Right lobe of liver (tissue), 6 donors: ENCODE measurements at regions not wholly inside any gene's neighbourhood (a gene's known extent, or its start where the extent isn't known, plus 50 kb on each side); places are given as distances from the start of the nearest gene placed in this dataset.

Experiments
- ATAC-seq, 4 donors: fragments of 200-7000 bp; cut with Tn5 transposase; one replicate each; pipeline ENCODE4 v1.9.1; 2020; ENCODE audit warnings: mild to moderate bottlenecking in 4 of 4, moderate library complexity in 4 of 4
- DNase-seq, 3 donors: peaks; one replicate each; pipeline ENCODE4 v3.0.0-alpha.2; 2020
- H3K27ac ChIP-seq, 3 donors: fragments of 200-600 bp; one replicate each; pipeline ENCODE4 v1.8.0; 2022
- H3K27me3 ChIP-seq, 2 donors: fragments of 200-600 bp; one replicate each; pipeline ENCODE4 v1.8.0; 2022
- H3K36me3 ChIP-seq, 4 donors: fragments of 200-600 bp; sonication (generic) in 1 of 4; one replicate each; pipeline versions ENCODE4 v1.5.1 to v1.8.0; 2017 to 2022; ENCODE audit warnings: control low read depth in 1 of 4
- H3K4me1 ChIP-seq, 4 donors: fragments of 200-600 bp; sonication (generic) in 1 of 4; one replicate each; pipeline versions ENCODE4 v1.5.1 to v1.8.0; 2017 to 2022; ENCODE audit warnings: control low read depth in 1 of 4
- H3K4me3 ChIP-seq, 3 donors: fragments of 200-600 bp; one replicate each; pipeline ENCODE4 v1.8.0; 2022
- H3K9me3 ChIP-seq, 4 donors: fragments of 200-600 bp; sonication (generic) in 1 of 4; one replicate each; pipeline versions ENCODE4 v1.5.1 to v1.8.0; 2017 to 2022; ENCODE audit warnings: control low read depth in 1 of 4
- CTCF ChIP-seq, 4 donors: fragments of 200-600 bp in 3 of 4; fragments of 450-650 bp in 1 of 4; IDR thresholded peaks; one replicate each; pipeline versions ENCODE4 v1.5.1 to v1.8.0; 2016 to 2022; ENCODE audit warnings: antibody characterized with exemption in 4 of 4, mild to moderate bottlenecking in 2 of 4
- POLR2A ChIP-seq: fragments of 450-650 bp; IDR thresholded peaks from one replicate; pipeline ENCODE4 v1.6.1; 2017; ENCODE audit warnings: antibody characterized with exemption, mild to moderate bottlenecking
- WGBS: methylation state at CpG from one replicate; pipeline ENCODE4 v1.1.6; 2018; ENCODE audit warnings: low coverage, low lambda C conversion rate; ENCODE audit not compliant: insufficient coverage; ENCODE audit errors: missing lambda C conversion rate; 5-methylcytosine and 5-hydroxymethylcytosine counted together
- intact Hi-C, 2 donors: fragments of 100-400 bp; cut with DNase I; formaldehyde crosslinking; loops; one replicate each; pipeline versions ENCODE4 v1.11.2 to v1.14.1; 2022
- donor health status: DM: no; HTN: yes; CAD: no.
- donor health status: DM: no; HTN: no; CAD: no.
- donor health status: DM: no; HTN: no; CAD: no.
- donor health status: DM: no; HTN: yes; CAD: no.
- donor health status: DM: no; HTN: yes; CAD: no.

GRCh38 chr9:81388831-81389230, 300.5 kb downstream of the TLE1 start:
- Histone ChIP-seq H3K4me3 (no peak overlapping the region), H3K36me3 (no peaks in the 10 kb centered on the region), H3K27ac (no peak overlapping the region), H3K27me3 (no peaks in the 10 kb centered on the region), H3K4me1 (peaks cover 0 to 6% (median 2%) of the 10 kb centered on the region in 4 donors), H3K9me3 (no peaks in the 10 kb centered on the region)
- ATAC-seq, result no peak
- intact Hi-C loops, result no loop called here
- DNase-seq, result no peak
- 86% methylated on average over 1 of the region's 1 CpG for WGBS
- TF ChIP-seq POLR2A (no peak), CTCF (IDR thresholded peaks at IDR 0.05) (no peak)

- intact Hi-C loops, result no loop called here
- Histone ChIP-seq H3K4me1 (no peaks in the 10 kb centered on the region), H3K4me3 (no peak overlapping the region), H3K27ac (no peak overlapping the region), H3K9me3 (no peaks in the 10 kb centered on the region), H3K36me3 (no peaks in the 10 kb centered on the region), H3K27me3 (no peaks in the 10 kb centered on the region)
- WGBS, result 84% methylated on average over 8 of the region's 8 CpGs
- TF ChIP-seq CTCF (IDR thresholded peaks at IDR 0.05), result no peak
- TF ChIP-seq POLR2A, result no peak
- no peak for DNase-seq
- ATAC-seq, result no peak
Observed at GRCh38 chr9:81387360-81388106, 301.8 kb downstream of the TLE1 start.

GRCh38 chr9:81384911-81385310, 304.4 kb downstream of the TLE1 start:
- intact Hi-C loops, result no loop called here
- Histone ChIP-seq H3K4me3 (no peak overlapping the region), H3K27me3 (no peaks in the 10 kb centered on the region), H3K4me1 (no peaks in the 10 kb centered on the region), H3K9me3 (no peaks in the 10 kb centered on the region), H3K27ac (no peak overlapping the region), H3K36me3 (no peaks in the 10 kb centered on the region)
- TF ChIP-seq POLR2A (no peak), CTCF (IDR thresholded peaks at IDR 0.05) (no peak)
- 63% methylated on average over 3 of the region's 3 CpGs for WGBS
- DNase-seq, result no peak
- ATAC-seq, result no peak

- no peaks in the 10 kb centered on the region for H3K4me1 ChIP-seq
Observed at GRCh38 chr9:81382281-81382680, 307.1 kb downstream of the TLE1 start.

More at GRCh38 chr9:81382281-81382680, 307.1 kb downstream of the TLE1 start:
- ATAC-seq (no peak), DNase-seq (no peak)
- Histone ChIP-seq H3K27ac (no peak overlapping the region), H3K4me3 (no peak overlapping the region), H3K9me3 (no peaks in the 10 kb centered on the region), H3K36me3 (no peaks in the 10 kb centered on the region), H3K27me3 (no peaks in the 10 kb centered on the region)
- TF ChIP-seq POLR2A (no peak), CTCF (IDR thresholded peaks at IDR 0.05) (no peak)
- intact Hi-C loops, result no loop called here
